ENCODE measurements at regions not wholly inside any gene's neighbourhood (a gene's known extent, or its start where the extent isn't known, plus 50 kb on each side); places are given as distances from the start of the nearest gene placed in this dataset.

- TF ChIP-seq CTCF (conservative IDR thresholded peaks at IDR 0.05; ENCODE audit: low read depth, low read length): no peak
- no peak for DNase-seq (ENCODE audit: low read depth)
- H3K4me3 ChIP-seq (ENCODE audit: low read depth, low read length): no peak overlapping the region
These were observed 469.1 kb downstream of the DHX35 start for GRCh38 chr20:39431091-39431880.

GRCh38 chr20:39429726-39430125 is 467.6 kb downstream of the DHX35 start:
- peak; percentile 13 for DNase-seq (ENCODE audit: low read depth)

GRCh38 chr20:39424962-39425678 is 463.0 kb downstream of the DHX35 start:
- no peak overlapping the region for H3K4me3 ChIP-seq (ENCODE audit: low read depth, low read length)

More at GRCh38 chr20:39429726-39430125, 467.6 kb downstream of the DHX35 start:
- no peak overlapping the region for H3K4me3 ChIP-seq (ENCODE audit: low read depth, low read length)
- TF ChIP-seq CTCF (conservative IDR thresholded peaks at IDR 0.05; ENCODE audit: low read depth, low read length): peak; percentile 54

GRCh38 chr20:39421571-39422105 is 459.5 kb downstream of the DHX35 start:
- no peak for TF ChIP-seq CTCF (conservative IDR thresholded peaks at IDR 0.05; ENCODE audit: low read depth, low read length)
- H3K4me3 ChIP-seq (ENCODE audit: low read depth, low read length): no peak overlapping the region
- DNase-seq (ENCODE audit: low read depth): no peak

More at GRCh38 chr20:39424962-39425678, 463.0 kb downstream of the DHX35 start:
- no peak for DNase-seq (ENCODE audit: low read depth)
- TF ChIP-seq CTCF (conservative IDR thresholded peaks at IDR 0.05; ENCODE audit: low read depth, low read length): no peak

- no peak for DNase-seq (ENCODE audit: low read depth)
- no peak for TF ChIP-seq CTCF (conservative IDR thresholded peaks at IDR 0.05; ENCODE audit: low read depth, low read length)
- H3K4me3 ChIP-seq (ENCODE audit: low read depth, low read length): no peak overlapping the region
These were observed 449.9 kb downstream of the DHX35 start for GRCh38 chr20:39412091-39412490.

GRCh38 chr20:39399463-39399862 is 437.3 kb downstream of the DHX35 start:
- TF ChIP-seq CTCF (conservative IDR thresholded peaks at IDR 0.05; ENCODE audit: low read depth, low read length): no peak
- DNase-seq (ENCODE audit: low read depth): no peak

More at GRCh38 chr20:39399463-39399862, 437.3 kb downstream of the DHX35 start:
- no peak overlapping the region for H3K4me3 ChIP-seq (ENCODE audit: low read depth, low read length)

All from epithelial cell of proximal tubule (primary cell).